HCT116 (cell line): ENCODE measurements at regions not wholly inside any gene's neighbourhood (a gene's known extent, or its start where the extent isn't known, plus 50 kb on each side); places are given as distances from the start of the nearest gene placed in this dataset.

Experiments
- CEBPB ChIP-seq: IDR thresholded peaks from 2 replicates; pipeline ENCODE4 v1.6.1; 2012; ENCODE audit warnings: low read depth
- EGR1 ChIP-seq: IDR thresholded peaks from 2 replicates; pipeline ENCODE4 v1.6.1; 2012; ENCODE audit warnings: low read depth
- EZH2 ChIP-seq: fragments of 200-600 bp; sonication (generic); IDR thresholded peaks from 2 replicates; pipeline ENCODE4 v1.6.1; 2017; ENCODE audit warnings: antibody characterized with exemption, mixed run types
- EZH2phosphoT487 ChIP-seq: fragments of 200-600 bp; IDR thresholded peaks from 2 replicates; pipeline ENCODE4 v1.6.1; 2018; ENCODE audit warnings: antibody characterized with exemption, borderline replicate concordance
- JUND ChIP-seq: IDR thresholded peaks from 2 replicates; pipeline ENCODE4 v1.6.1; 2012
- POLR2A ChIP-seq: IDR thresholded peaks from 2 replicates; pipeline ENCODE4 v1.7.0; 2011; ENCODE audit warnings: borderline replicate concordance; ENCODE audit not compliant: insufficient read depth, insufficient read length; ENCODE audit errors: extremely low read depth
- POLR2AphosphoS5 ChIP-seq: IDR thresholded peaks from 2 replicates; pipeline ENCODE4 v1.6.1; 2011; ENCODE audit warnings: mild to moderate bottlenecking, low read depth, low read length, moderate library complexity
- TCF7L2 ChIP-seq: IDR thresholded peaks from 2 replicates; pipeline ENCODE4 v1.7.0; 2011; ENCODE audit warnings: borderline replicate concordance, inconsistent platforms; ENCODE audit not compliant: insufficient read depth, insufficient read length; ENCODE audit errors: extremely low read depth
- YY1 ChIP-seq: IDR thresholded peaks from 2 replicates; pipeline ENCODE4 v1.6.1; 2011; ENCODE audit warnings: low read length, low read depth, moderate library complexity, mild to moderate bottlenecking; ENCODE audit not compliant: insufficient replicate concordance; ENCODE audit errors: extremely low read depth
- TF ChIP-seq, protein P1 (sequence below): IDR thresholded peaks from 2 replicates; pipeline ENCODE4 v1.6.1; 2012
- TF ChIP-seq, protein P2 (sequence below), 3 experiments: fragments of 200-600 bp in 1 of 3; sonication (generic) in 1 of 3; IDR thresholded peaks in 2 of 3; conservative IDR thresholded peaks in 1 of 3; 2 replicates each; pipeline ENCODE4 v1.5.1; 2012 to 2017; ENCODE audit warnings: low read depth in 2 of 3, low read length in 2 of 3, antibody characterized with exemption in 1 of 3, borderline replicate concordance in 1 of 3, control low read depth in 1 of 3, mild to moderate bottlenecking in 1 of 3, mixed read lengths in 1 of 3, mixed run types in 1 of 3, moderate library complexity in 1 of 3; ENCODE audit not compliant: insufficient read depth in 1 of 3
- TF ChIP-seq, protein P3 (sequence below): IDR thresholded peaks from 2 replicates; pipeline ENCODE4 v1.6.1; 2012
- TF ChIP-seq, protein P4 (sequence below): IDR thresholded peaks from 2 replicates; pipeline ENCODE4 v1.6.1; 2012; ENCODE audit warnings: low read depth

DNA sequence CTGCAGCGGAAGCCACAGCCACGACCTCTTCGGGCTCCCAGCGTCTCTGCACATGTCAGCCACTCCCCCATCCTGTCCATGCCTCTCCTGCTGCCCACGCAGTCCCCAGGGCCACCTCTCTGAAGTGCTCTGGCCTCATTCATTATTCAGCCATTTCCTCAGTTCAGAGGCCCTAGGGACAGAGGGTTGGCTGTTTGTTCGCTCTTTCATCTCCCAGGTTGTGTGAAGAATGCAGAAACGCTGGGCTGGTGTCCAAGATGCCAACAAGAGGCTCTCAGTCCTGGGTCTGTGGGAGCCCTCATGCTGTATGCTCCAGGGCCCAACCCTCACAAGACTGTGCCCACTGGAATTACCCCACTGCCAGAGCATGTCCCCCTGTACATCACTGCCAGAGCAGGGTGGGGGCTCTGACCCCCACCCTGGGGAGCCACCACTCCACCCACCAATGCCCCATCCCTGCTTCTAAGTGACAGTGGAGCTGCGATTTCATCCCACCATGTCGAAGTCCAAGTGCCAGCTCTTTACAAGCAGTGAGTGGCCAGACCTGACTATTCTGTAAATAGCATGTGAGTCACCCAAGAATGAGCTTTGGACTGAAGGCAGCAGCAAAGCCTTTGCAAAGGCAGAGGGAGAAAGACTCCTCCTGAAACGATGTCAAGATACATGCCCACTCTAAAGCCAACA, 209.6 kb downstream of the BUD13 start:
- TF ChIP-seq, protein P1, sequence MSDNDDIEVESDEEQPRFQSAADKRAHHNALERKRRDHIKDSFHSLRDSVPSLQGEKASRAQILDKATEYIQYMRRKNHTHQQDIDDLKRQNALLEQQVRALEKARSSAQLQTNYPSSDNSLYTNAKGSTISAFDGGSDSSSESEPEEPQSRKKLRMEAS: no peak
- no peak for TF ChIP-seq EZH2
- no peak for TF ChIP-seq EGR1
- no peak for TF ChIP-seq TCF7L2
- TF ChIP-seq POLR2A: no peak
- TF ChIP-seq JUND: no peak
- TF ChIP-seq, protein P2, sequence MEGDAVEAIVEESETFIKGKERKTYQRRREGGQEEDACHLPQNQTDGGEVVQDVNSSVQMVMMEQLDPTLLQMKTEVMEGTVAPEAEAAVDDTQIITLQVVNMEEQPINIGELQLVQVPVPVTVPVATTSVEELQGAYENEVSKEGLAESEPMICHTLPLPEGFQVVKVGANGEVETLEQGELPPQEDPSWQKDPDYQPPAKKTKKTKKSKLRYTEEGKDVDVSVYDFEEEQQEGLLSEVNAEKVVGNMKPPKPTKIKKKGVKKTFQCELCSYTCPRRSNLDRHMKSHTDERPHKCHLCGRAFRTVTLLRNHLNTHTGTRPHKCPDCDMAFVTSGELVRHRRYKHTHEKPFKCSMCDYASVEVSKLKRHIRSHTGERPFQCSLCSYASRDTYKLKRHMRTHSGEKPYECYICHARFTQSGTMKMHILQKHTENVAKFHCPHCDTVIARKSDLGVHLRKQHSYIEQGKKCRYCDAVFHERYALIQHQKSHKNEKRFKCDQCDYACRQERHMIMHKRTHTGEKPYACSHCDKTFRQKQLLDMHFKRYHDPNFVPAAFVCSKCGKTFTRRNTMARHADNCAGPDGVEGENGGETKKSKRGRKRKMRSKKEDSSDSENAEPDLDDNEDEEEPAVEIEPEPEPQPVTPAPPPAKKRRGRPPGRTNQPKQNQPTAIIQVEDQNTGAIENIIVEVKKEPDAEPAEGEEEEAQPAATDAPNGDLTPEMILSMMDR (IDR thresholded peaks at IDR 0.05 in 2 of 3, conservative IDR thresholded peaks at IDR 0.05 in 1 of 3; ENCODE audit: borderline replicate concordance in 1 of 3, insufficient read depth in 1 of 3, low read depth in 2 of 3, low read length in 2 of 3): no peak
- TF ChIP-seq EZH2phosphoT487: no peak
- no peak for TF ChIP-seq YY1
- no peak for TF ChIP-seq CEBPB
- TF ChIP-seq, protein P3, sequence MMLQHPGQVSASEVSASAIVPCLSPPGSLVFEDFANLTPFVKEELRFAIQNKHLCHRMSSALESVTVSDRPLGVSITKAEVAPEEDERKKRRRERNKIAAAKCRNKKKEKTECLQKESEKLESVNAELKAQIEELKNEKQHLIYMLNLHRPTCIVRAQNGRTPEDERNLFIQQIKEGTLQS: no peak
- TF ChIP-seq POLR2AphosphoS5: no peak
- TF ChIP-seq, protein P4, sequence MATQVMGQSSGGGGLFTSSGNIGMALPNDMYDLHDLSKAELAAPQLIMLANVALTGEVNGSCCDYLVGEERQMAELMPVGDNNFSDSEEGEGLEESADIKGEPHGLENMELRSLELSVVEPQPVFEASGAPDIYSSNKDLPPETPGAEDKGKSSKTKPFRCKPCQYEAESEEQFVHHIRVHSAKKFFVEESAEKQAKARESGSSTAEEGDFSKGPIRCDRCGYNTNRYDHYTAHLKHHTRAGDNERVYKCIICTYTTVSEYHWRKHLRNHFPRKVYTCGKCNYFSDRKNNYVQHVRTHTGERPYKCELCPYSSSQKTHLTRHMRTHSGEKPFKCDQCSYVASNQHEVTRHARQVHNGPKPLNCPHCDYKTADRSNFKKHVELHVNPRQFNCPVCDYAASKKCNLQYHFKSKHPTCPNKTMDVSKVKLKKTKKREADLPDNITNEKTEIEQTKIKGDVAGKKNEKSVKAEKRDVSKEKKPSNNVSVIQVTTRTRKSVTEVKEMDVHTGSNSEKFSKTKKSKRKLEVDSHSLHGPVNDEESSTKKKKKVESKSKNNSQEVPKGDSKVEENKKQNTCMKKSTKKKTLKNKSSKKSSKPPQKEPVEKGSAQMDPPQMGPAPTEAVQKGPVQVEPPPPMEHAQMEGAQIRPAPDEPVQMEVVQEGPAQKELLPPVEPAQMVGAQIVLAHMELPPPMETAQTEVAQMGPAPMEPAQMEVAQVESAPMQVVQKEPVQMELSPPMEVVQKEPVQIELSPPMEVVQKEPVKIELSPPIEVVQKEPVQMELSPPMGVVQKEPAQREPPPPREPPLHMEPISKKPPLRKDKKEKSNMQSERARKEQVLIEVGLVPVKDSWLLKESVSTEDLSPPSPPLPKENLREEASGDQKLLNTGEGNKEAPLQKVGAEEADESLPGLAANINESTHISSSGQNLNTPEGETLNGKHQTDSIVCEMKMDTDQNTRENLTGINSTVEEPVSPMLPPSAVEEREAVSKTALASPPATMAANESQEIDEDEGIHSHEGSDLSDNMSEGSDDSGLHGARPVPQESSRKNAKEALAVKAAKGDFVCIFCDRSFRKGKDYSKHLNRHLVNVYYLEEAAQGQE: no peak
